IPS DF 6.9 (cell line): ENCODE measurements at regions not wholly inside any gene's neighbourhood (a gene's known extent, or its start where the extent isn't known, plus 50 kb on each side); places are given as distances from the start of the nearest gene placed in this dataset.
"Not testable (repeated sequence)": the region's sequence is repeated elsewhere in the genome, so short reads cannot be mapped to it uniquely, and the experiment has no call there.

Experiments used
- DNase-seq: peaks from one replicate; pipeline ENCODE4 v3.0.0-alpha.2; 2013; ENCODE audit warnings: low read depth, low spot score
- H3K27ac ChIP-seq: one replicate; pipeline ENCODE4 v1.5.1; 2013; ENCODE audit warnings: low read length, control low read depth
- H3K27me3 ChIP-seq: 2 replicates; pipeline ENCODE4 v1.6.1; 2013; ENCODE audit warnings: mild to moderate bottlenecking, low read length; ENCODE audit not compliant: control insufficient read depth, insufficient read depth
- H3K36me3 ChIP-seq: 2 replicates; pipeline ENCODE4 v1.6.1; 2013; ENCODE audit warnings: low read length; ENCODE audit not compliant: control insufficient read depth, insufficient read depth
- H3K4me1 ChIP-seq: 2 replicates; pipeline ENCODE4 v1.6.1; 2013; ENCODE audit warnings: low read length; ENCODE audit not compliant: control insufficient read depth, insufficient read depth
- H3K4me3 ChIP-seq: 2 replicates; pipeline ENCODE4 v1.5.1; 2013; ENCODE audit warnings: mild to moderate bottlenecking, low read length
- H3K9me3 ChIP-seq: 2 replicates; pipeline ENCODE4 v1.6.1; 2013; ENCODE audit warnings: low read length, inconsistent platforms; ENCODE audit not compliant: control insufficient read depth, insufficient read depth
- WGBS: extraction: QIAGEN DNeasy Blood & Tissue Kit; methylation state at CpG from one replicate; pipeline ENCODE4 v1.1.7; 2013; ENCODE audit warnings: mixed read lengths, missing lambda C conversion rate; ENCODE audit not compliant: insufficient read length, insufficient coverage; 5-methylcytosine and 5-hydroxymethylcytosine counted together

- H3K4me1 ChIP-seq, H3K4me3 ChIP-seq, H3K27me3 ChIP-seq, H3K27ac ChIP-seq, H3K9me3 ChIP-seq, DNase-seq, H3K36me3 ChIP-seq: not testable (repeated sequence)
- no CpG with 5 or more reads among the region's 15 CpGs for WGBS
These were observed 106.0 kb downstream of the BUD13 start for GRCh38 chr11:116666673-116667249.

- H3K9me3 ChIP-seq, result no peaks in the 10 kb centered on the region
- no peak overlapping the region for H3K4me3 ChIP-seq
- no peaks in the 10 kb centered on the region for H3K36me3 ChIP-seq
- H3K27me3 ChIP-seq, result no peaks in the 10 kb centered on the region
- no peak for DNase-seq
- H3K4me1 ChIP-seq, result no peaks in the 10 kb centered on the region
- no peak overlapping the region for H3K27ac ChIP-seq
These were observed 107.3 kb downstream of the BUD13 start for GRCh38 chr11:116665523-116665922.

- H3K9me3 ChIP-seq, result no peaks in the 10 kb centered on the region
- no peaks in the 10 kb centered on the region for H3K27me3 ChIP-seq
- DNase-seq, result no peak
- no peaks in the 10 kb centered on the region for H3K4me1 ChIP-seq
- H3K4me3 ChIP-seq, result no peak overlapping the region
- no peak overlapping the region for H3K27ac ChIP-seq
- H3K36me3 ChIP-seq, result no peaks in the 10 kb centered on the region
- no CpG with 5 or more reads among the region's 3 CpGs for WGBS
These were observed 111.7 kb downstream of the BUD13 start for GRCh38 chr11:116661056-116661455.

GRCh38 chr11:116660011-116660410 is 112.8 kb downstream of the BUD13 start:
- no peaks in the 10 kb centered on the region for H3K9me3 ChIP-seq
- no peaks in the 10 kb centered on the region for H3K36me3 ChIP-seq
- no peak for DNase-seq
- H3K4me3 ChIP-seq, result no peak overlapping the region
- whole genome bisulfite sequencing, result no CpG with 5 or more reads among the region's 7 CpGs
- H3K4me1 ChIP-seq, result no peaks in the 10 kb centered on the region
- no peak overlapping the region for H3K27ac ChIP-seq
- H3K27me3 ChIP-seq, result no peaks in the 10 kb centered on the region

- no peaks in the 10 kb centered on the region for H3K27me3 ChIP-seq
- H3K36me3 ChIP-seq, result no peaks in the 10 kb centered on the region
- no peak for DNase-seq
- no peak overlapping the region for H3K27ac ChIP-seq
- no peaks in the 10 kb centered on the region for H3K9me3 ChIP-seq
- no peaks in the 10 kb centered on the region for H3K4me1 ChIP-seq
- WGBS, result no CpG with 5 or more reads among the region's 14 CpGs
- H3K4me3 ChIP-seq, result no peak overlapping the region
These were observed 113.8 kb downstream of the BUD13 start for GRCh38 chr11:116658876-116659535.

GRCh38 chr11:116657842-116658825 is 114.7 kb downstream of the BUD13 start:
- Histone ChIP-seq H3K4me3 (no peak overlapping the region), H3K27me3 (no peaks in the 10 kb centered on the region), H3K36me3 (no peaks in the 10 kb centered on the region), H3K4me1 (no peaks in the 10 kb centered on the region), H3K9me3 (no peaks in the 10 kb centered on the region), H3K27ac (no peak overlapping the region)
- DNase-seq, result no peak
- no CpG with 5 or more reads among the region's 11 CpGs for WGBS

- Histone ChIP-seq H3K36me3 (no peaks in the 10 kb centered on the region), H3K4me3 (no peak overlapping the region), H3K4me1 (peaks cover 2% of the 10 kb centered on the region), H3K9me3 (no peaks in the 10 kb centered on the region), H3K27ac (no peak overlapping the region), H3K27me3 (no peaks in the 10 kb centered on the region)
- DNase-seq, result no peak
- no CpG with 5 or more reads among the region's 4 CpGs for WGBS
These were observed 116.8 kb downstream of the BUD13 start for GRCh38 chr11:116656011-116656410.

GRCh38 chr11:116654526-116654925 is 118.3 kb downstream of the BUD13 start:
- no CpG with 5 or more reads among the region's 1 CpG for WGBS
- H3K27ac ChIP-seq, result no peak overlapping the region
- no peaks in the 10 kb centered on the region for H3K36me3 ChIP-seq
- H3K4me3 ChIP-seq, result no peak overlapping the region
- H3K27me3 ChIP-seq, result no peaks in the 10 kb centered on the region
- no peaks in the 10 kb centered on the region for H3K9me3 ChIP-seq
- no peak for DNase-seq
- H3K4me1 ChIP-seq, result peaks cover 2% of the 10 kb centered on the region

- peaks cover 2% of the 10 kb centered on the region for H3K4me1 ChIP-seq
- no peaks in the 10 kb centered on the region for H3K27me3 ChIP-seq
- no peaks in the 10 kb centered on the region for H3K9me3 ChIP-seq
- DNase-seq, result no peak
- no peak overlapping the region for H3K4me3 ChIP-seq
- H3K27ac ChIP-seq, result no peak overlapping the region
- H3K36me3 ChIP-seq, result no peaks in the 10 kb centered on the region
- no CpG with 5 or more reads among the region's 9 CpGs for WGBS
These were observed 119.6 kb downstream of the BUD13 start for GRCh38 chr11:116653206-116653605.

GRCh38 chr11:116651737-116652237 is 121.0 kb downstream of the BUD13 start:
- DNase-seq, result no peak
- H3K27ac ChIP-seq, result no peak overlapping the region
- no peaks in the 10 kb centered on the region for H3K27me3 ChIP-seq
- no peaks in the 10 kb centered on the region for H3K9me3 ChIP-seq
- H3K36me3 ChIP-seq, result no peaks in the 10 kb centered on the region
- H3K4me3 ChIP-seq, result no peak overlapping the region
- WGBS, result no CpG with 5 or more reads among the region's 6 CpGs
- peaks cover 2% of the 10 kb centered on the region for H3K4me1 ChIP-seq
